Stimulated activated effector memory CD8-positive, alpha-beta T cell treated with anti-CD3 and anti-CD28 coated beads, Interleukin-12 subunit alpha, Interleukin-12 subunit beta, amount 100 ng/mL, for 72 hours (primary cell): ENCODE measurements at regions not wholly inside any gene's neighbourhood (a gene's known extent, or its start where the extent isn't known, plus 50 kb on each side); places are given as distances from the start of the nearest gene placed in this dataset.

Experiments
- ATAC-seq: fragments of 150-1000 bp; cut with Tn5 transposase; 2 replicates; pipeline ENCODE4 v1.10.0; 2021
- DNase-seq, 2 donors: peaks; one replicate each; pipeline ENCODE4 v3.0.0; 2021 to 2022; ENCODE audit warnings: low spot score in 2 of 2
- H3K27ac Mint-ChIP-seq: one replicate; pipeline ENCODE4 v1.8.0; 2022; ENCODE audit warnings: mild to moderate bottlenecking, mixed read lengths
- H3K36me3 Mint-ChIP-seq: one replicate; pipeline ENCODE4 v1.8.0; 2022; ENCODE audit warnings: mild to moderate bottlenecking, mixed read lengths
- H3K4me1 Mint-ChIP-seq: one replicate; pipeline ENCODE4 v1.8.0; 2022; ENCODE audit warnings: mixed read lengths
- H3K4me3 Mint-ChIP-seq: one replicate; pipeline ENCODE4 v1.8.0; 2022; ENCODE audit warnings: mild to moderate bottlenecking, mixed read lengths
- H3K9me3 Mint-ChIP-seq: one replicate; pipeline ENCODE4 v1.8.0; 2022; ENCODE audit warnings: mixed read lengths

GRCh38 chr3:14280326-14280725, 101.7 kb downstream of the LSM3 start:
- H3K27ac Mint-ChIP-seq, result no peak overlapping the region
- DNase-seq (no peak), ATAC-seq (no peak)
- H3K4me1 Mint-ChIP-seq, result no peaks in the 10 kb centered on the region
- no peaks in the 10 kb centered on the region for H3K9me3 Mint-ChIP-seq
- no peak overlapping the region for H3K4me3 Mint-ChIP-seq
- H3K36me3 Mint-ChIP-seq, result no peaks in the 10 kb centered on the region

DNA sequence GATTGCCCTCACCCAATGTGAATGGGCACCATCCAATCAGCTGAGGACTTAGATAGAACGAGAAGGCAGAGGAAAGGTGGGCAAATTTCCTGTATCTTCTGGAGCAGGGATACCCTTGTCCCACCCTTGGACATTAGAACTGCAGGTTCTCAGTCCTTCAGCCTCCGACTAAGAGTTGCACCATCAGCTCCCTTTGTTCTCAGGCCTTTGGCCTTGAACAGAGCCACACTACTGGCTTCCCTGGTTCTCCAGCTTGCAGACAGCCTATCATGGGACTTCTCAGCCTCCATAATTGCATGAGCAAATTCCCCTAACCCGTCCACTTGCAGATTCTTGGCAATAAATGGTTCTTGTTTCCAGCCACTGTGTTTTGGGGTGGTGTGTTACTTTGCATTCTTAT, 102.4 kb downstream of the LSM3 start:
- Mint-ChIP-seq H3K4me3 (no peak overlapping the region), H3K4me1 (no peaks in the 10 kb centered on the region), H3K36me3 (no peaks in the 10 kb centered on the region), H3K9me3 (no peaks in the 10 kb centered on the region), H3K27ac (no peak overlapping the region)
- DNase-seq (no peak), ATAC-seq (no peak)

- H3K4me1 Mint-ChIP-seq, result no peaks in the 10 kb centered on the region
- no peak overlapping the region for H3K27ac Mint-ChIP-seq
- H3K4me3 Mint-ChIP-seq, result no peak overlapping the region
- DNase-seq (no peak), ATAC-seq (no peak)
- H3K9me3 Mint-ChIP-seq, result no peaks in the 10 kb centered on the region
- H3K36me3 Mint-ChIP-seq, result no peaks in the 10 kb centered on the region
Measured at GRCh38 chr3:14282001-14282705, 103.5 kb downstream of the LSM3 start.

DNA sequence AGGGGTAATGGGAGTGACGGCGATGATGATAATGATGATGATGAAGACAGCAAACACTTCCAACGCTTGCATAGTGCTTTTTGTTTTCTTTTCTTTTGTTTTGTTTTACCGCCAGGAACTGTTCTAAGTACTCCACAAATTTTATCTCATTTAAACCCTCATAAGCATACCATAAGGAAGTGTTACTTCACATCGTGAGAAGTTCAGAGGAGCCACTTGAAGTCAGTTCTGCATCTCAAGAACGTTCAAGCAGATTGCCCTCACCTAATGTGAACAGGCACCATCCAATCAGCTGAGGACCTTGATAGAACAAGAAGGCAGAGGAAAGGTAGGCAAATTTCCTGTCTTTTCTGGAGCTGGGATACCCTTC, 104.1 kb downstream of the LSM3 start:
- Mint-ChIP-seq H3K4me1 (no peaks in the 10 kb centered on the region), H3K27ac (no peak overlapping the region), H3K4me3 (no peak overlapping the region), H3K9me3 (no peaks in the 10 kb centered on the region), H3K36me3 (no peaks in the 10 kb centered on the region)
- DNase-seq, result no peak
- ATAC-seq, result no peak

- Mint-ChIP-seq H3K9me3 (no peaks in the 10 kb centered on the region), H3K36me3 (no peaks in the 10 kb centered on the region), H3K4me1 (no peaks in the 10 kb centered on the region), H3K4me3 (no peak overlapping the region), H3K27ac (no peak overlapping the region)
- ATAC-seq (no peak), DNase-seq (no peak)
Measured at GRCh38 chr3:14283092-14283812, 104.6 kb downstream of the LSM3 start.

DNA sequence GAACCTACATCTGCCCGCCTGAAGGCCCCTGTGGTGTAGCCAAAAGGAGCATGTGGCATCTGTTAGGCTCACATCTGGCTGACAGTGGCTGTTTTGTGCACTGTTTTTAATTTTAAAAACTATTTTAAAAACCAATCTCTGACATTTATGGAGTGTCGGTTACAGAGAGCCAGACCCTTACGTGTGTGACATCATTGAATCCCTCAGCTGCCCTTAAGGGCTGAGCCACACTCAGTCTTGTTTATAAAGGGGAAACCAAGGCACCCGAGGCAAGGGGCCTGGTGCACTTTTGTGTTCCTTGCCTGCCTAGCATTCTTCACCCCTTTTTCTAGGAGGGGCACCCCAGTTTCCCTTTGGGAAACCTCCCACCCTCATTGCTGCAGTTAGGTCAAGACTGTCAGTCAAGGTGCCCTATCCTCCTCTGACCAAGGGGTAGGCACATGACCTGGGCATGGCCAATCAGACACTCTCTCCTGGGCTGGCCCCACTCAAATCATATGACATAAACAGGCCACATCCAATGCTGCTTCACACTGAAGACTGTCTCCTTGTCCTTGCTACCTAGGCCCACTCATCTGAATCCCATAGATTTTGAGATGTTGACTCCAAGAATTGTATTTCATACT, 105.3 kb downstream of the LSM3 start:
- Mint-ChIP-seq H3K4me1 (no peaks in the 10 kb centered on the region), H3K27ac (no peak overlapping the region), H3K4me3 (no peak overlapping the region), H3K9me3 (no peaks in the 10 kb centered on the region), H3K36me3 (no peaks in the 10 kb centered on the region)
- no peak for ATAC-seq
- DNase-seq, result no peak

DNA sequence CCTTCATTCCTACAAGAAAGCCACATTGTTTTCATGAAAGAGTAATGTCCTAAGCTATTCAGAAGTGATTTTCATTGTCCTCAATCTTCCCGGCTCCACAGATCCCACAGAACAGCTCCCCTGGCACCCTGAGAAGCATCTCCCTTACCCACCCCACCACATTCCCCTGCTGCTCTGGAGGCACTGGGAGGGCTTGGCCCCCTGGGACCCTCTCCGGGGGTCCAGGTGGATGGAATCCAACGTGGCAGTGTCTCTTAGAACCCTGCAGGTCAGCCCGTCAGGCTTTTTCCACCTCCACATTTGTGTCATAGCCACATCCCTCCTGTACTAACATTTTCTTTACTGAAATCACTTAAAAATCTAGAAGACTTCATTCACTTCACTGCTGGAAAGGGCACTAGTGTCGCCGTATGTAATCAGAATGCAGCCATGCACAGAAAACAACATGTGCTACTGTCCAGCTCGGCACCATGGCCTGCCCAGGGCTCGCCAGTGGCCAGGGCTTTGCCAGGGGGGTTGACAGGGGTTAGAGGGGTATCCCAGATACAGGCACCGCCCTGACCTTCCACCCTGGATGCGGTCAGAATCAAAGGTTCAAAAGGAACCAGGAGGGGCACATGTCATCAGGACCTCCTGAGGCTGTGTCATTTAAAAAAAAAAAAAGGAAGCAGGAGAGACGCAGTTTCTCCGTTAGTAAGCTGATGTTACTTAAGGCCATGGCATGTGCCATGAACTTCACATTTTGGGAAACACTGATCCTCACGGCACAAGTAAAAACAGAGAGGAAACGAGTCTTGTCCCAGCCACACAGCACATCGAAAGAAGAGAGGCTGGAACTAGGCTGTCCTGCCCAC, 106.3 kb downstream of the LSM3 start:
- no peak overlapping the region for H3K27ac Mint-ChIP-seq
- H3K36me3 Mint-ChIP-seq, result no peaks in the 10 kb centered on the region
- ATAC-seq, result no peak

DNA sequence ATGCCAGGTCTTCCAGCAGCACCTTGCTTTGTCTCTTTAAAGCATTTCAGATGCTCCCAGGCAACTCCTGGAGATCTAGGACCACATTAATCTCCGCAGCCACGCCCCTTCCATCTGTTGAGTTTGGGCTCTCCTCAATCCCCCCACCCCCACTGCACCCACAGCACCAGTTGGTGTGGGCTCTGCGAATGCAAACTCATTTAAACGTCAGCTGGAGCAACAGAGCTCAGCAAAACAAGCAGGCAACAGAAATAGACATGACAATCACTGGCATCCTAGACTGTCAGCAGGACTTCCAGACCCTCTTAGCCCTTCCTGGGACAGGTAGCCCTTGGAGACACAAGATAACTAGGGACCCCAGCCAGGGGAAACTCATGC, 106.9 kb downstream of the LSM3 start:
- no peak for ATAC-seq
- Mint-ChIP-seq H3K27ac (no peak overlapping the region), H3K9me3 (no peaks in the 10 kb centered on the region), H3K4me3 (no peak overlapping the region), H3K36me3 (no peaks in the 10 kb centered on the region), H3K4me1 (no peaks in the 10 kb centered on the region)
- DNase-seq, result no peak

More for the DNA sequence above, 106.3 kb downstream of the LSM3 start:
- no peak for DNase-seq
- no peak overlapping the region for H3K4me3 Mint-ChIP-seq
- no peaks in the 10 kb centered on the region for H3K4me1 Mint-ChIP-seq
- H3K9me3 Mint-ChIP-seq, result no peaks in the 10 kb centered on the region

- ATAC-seq (no peak), DNase-seq (no peak)
- Mint-ChIP-seq H3K36me3 (no peaks in the 10 kb centered on the region), H3K4me1 (no peaks in the 10 kb centered on the region), H3K4me3 (no peak overlapping the region), H3K9me3 (no peaks in the 10 kb centered on the region), H3K27ac (no peak overlapping the region)
Measured at GRCh38 chr3:14286887-14287500, 108.4 kb downstream of the LSM3 start.

DNA sequence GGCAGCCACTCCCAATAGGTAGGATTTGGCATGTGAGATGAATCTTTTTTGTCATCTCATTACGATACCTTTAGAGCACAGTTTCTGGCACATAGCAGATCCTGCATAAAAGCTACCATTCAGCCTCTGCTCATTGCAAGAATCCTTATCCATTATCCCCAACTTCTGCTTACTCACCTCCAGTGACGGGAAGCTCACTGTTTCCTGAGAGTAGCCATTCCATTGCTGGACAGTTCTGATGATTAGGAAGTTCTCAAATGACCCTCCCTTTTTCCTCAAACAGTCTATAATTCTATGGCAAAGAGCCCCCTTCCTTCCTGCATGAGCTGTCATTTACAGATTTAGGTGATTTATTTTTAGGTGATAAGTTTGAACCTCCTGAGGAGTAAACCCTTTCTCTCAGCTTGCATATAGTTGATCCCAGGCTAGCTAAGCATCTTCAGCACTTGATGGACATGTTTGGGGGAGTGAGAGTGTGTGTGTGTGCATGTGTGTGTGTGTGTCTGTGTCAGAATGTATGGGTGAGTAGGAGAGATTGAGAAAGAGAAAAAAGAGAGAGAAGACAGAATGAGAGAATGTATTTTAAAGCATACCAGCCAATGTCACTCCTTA, 109.7 kb downstream of the LSM3 start:
- ATAC-seq, result no peak
- H3K27ac Mint-ChIP-seq, result no peak overlapping the region
- no peaks in the 10 kb centered on the region for H3K36me3 Mint-ChIP-seq
- no peak for DNase-seq
- H3K4me1 Mint-ChIP-seq, result no peaks in the 10 kb centered on the region
- H3K4me3 Mint-ChIP-seq, result no peak overlapping the region
- no peaks in the 10 kb centered on the region for H3K9me3 Mint-ChIP-seq

- Mint-ChIP-seq H3K4me1 (no peaks in the 10 kb centered on the region), H3K4me3 (no peak overlapping the region), H3K27ac (no peak overlapping the region), H3K9me3 (no peaks in the 10 kb centered on the region), H3K36me3 (no peaks in the 10 kb centered on the region)
- no peak for DNase-seq
- ATAC-seq, result no peak
Measured at GRCh38 chr3:14288833-14289451, 110.3 kb downstream of the LSM3 start.

GRCh38 chr3:14289590-14290461, 111.2 kb downstream of the LSM3 start:
- no peak overlapping the region for H3K27ac Mint-ChIP-seq
- no peak for ATAC-seq
- no peaks in the 10 kb centered on the region for H3K4me1 Mint-ChIP-seq

GRCh38 chr3:14290631-14291385, 111.6 kb upstream of the SLC6A6 start:
- Mint-ChIP-seq H3K36me3 (no peaks in the 10 kb centered on the region), H3K4me3 (no peak overlapping the region), H3K27ac (no peak overlapping the region), H3K9me3 (no peaks in the 10 kb centered on the region), H3K4me1 (no peaks in the 10 kb centered on the region)
- ATAC-seq (no peak), DNase-seq (no peak)

More at GRCh38 chr3:14289590-14290461, 111.2 kb downstream of the LSM3 start:
- Mint-ChIP-seq H3K4me3 (no peak overlapping the region), H3K9me3 (no peaks in the 10 kb centered on the region), H3K36me3 (no peaks in the 10 kb centered on the region)
- no peak for DNase-seq
